NCI-H146 (cell line): ENCODE measurements at regions not wholly inside any gene's neighbourhood (a gene's known extent, or its start where the extent isn't known, plus 50 kb on each side); places are given as distances from the start of the nearest gene placed in this dataset.
A peak's percentile ranks its signal among the peaks of the same experiment; 100 is the strongest.

Experiments used
- DNase-seq: peaks from one replicate; lab custom pipeline; 2025; lab: John Stamatoyannopoulos, UW

- no peak for DNase-seq
Measured at GRCh38 chr20:50426866-50427718, 83.1 kb upstream of the PTPN1 start.

DNA sequence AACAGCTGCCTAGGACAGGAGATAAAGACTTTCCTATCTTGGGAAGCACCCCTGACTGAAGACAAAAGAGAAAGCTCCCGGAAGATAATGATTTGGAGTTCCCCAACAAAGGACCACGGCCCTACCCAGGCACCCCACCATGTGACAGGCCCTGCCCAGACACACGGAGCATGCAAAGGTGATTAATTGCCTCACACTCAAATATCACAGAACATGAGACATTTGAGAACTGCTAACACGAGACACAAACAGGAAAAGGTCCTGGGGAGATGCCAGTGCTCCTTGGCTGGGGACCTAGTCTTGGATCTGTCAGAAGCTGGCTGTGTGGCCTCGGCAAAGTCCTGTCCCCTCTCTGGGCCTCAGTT, 82.5 kb upstream of the PTPN1 start:
- no peak for DNase-seq

GRCh38 chr20:50428097-50428828, 81.9 kb upstream of the PTPN1 start:
- DNase-seq = no peak

DNA sequence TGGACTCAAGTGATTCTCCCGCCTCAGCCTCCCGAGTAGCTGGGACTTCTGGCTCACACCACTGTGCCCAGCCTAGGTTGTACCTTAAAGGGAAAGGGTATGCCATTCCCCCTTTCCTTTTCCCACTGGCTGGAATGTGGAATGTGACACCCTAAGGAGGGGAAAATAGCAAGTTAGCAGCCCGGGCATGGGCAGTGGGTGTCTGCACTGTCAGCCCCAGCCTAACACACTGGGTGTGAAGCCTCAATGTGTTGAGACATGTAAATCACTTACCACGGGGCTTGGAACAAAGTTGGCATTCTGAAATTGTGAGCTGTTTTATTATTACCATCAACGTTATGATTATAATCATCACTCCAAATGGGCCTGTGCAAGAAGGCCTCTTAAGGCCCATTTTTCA, 80.8 kb upstream of the PTPN1 start:
- DNase-seq = no peak

- no peak for DNase-seq
Measured at GRCh38 chr20:50431066-50431450, 79.1 kb upstream of the PTPN1 start.

DNA sequence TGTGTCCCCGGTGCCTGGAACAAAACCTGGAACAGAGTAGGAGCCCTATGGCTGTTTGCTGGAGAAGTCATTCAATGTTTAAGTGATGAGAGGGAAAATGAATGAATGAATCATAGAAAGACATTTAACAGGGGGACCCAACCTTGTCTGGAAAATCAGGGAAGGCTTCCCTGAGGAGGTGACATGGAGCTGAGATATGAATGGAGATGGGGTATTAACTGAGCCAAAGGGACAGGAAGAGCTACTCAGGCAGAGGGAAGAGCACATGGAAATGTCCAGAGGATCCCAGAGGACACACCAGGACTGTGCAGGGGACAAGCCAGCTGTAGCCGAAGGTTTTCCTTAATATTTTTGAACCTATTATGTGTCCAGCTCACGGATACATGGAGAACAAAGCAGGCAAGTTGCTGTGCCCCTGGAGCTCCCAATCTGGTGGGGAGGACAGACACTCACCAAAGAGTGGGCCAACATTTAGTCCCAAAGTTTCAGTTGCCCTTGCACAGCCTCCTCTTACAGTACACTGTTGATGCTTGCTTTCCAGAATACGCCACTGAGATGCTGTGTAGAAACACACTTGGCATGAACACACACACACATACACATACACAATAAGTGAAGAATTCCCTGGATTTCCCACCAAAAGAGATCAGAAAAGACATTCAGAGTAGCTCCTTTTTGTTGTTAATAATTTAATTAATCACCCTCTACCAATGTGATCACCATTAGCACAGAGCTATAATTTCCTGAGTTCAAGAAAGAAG, 77.0 kb upstream of the PTPN1 start:
- no peak for DNase-seq

DNA sequence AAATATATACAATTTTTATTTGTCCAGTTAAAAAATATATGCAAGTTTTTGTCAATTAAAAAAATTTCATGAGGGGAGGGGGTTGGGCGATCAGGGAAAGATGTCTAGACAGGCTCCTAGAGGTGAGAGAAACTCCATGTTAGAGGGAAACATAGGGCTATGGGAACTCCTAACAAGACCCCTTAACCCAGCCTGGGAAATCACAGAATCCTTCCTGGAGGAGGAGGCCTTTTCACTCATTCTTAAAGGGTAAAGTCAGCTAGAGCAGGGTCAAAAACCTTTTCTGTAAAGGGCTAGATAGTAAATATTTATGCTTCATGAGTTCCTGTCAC, 75.9 kb upstream of the PTPN1 start:
- no peak for DNase-seq

- DNase-seq = no peak
Measured at GRCh38 chr20:50434653-50435396, 75.4 kb upstream of the PTPN1 start.

GRCh38 chr20:50435397-50436051, 74.7 kb upstream of the PTPN1 start:
- DNase-seq = no peak

- no peak for DNase-seq
Measured at GRCh38 chr20:50436052-50436656, 74.0 kb upstream of the PTPN1 start.

DNA sequence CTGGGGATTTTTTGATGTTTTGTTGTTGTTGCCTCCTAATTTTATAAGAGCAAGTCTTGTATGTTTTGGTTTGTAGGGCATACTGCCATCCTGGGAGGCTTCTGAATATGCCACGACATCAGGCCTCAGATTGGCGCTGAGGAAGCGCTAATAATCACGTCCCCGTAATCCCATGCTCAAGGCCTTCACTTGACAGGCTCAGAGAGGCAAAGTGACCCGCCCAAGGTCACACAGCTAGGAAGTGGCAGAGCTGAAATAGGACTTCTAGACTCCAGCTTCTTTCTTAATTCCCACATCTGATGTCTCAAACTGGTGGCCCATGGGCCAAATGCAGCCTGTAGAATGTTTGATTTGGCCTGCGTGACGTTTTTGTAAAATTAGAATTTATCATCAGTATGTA, 73.5 kb upstream of the PTPN1 start:
- DNase-seq = no peak

DNA sequence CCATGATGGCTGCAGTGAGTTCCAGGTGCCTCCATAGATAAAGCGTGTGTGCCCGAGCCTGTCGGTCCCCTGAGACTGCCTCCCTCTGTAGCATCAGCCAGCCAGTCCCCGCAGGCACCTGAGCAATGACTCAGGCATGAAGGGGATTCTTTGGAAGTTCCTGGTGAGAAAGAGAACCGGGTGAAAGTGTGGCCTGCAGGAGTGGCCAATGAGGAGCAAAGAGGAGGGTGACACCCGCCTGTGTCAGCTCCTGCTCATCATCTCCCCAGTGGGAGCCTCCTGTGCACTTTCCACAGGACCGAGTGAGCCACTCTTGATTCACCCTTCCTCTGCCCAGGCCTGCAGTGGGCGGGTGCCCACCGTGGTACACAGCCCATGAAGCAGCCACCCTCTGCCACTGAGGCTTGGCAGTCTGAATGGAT, 71.2 kb upstream of the PTPN1 start:
- no peak for DNase-seq

DNA sequence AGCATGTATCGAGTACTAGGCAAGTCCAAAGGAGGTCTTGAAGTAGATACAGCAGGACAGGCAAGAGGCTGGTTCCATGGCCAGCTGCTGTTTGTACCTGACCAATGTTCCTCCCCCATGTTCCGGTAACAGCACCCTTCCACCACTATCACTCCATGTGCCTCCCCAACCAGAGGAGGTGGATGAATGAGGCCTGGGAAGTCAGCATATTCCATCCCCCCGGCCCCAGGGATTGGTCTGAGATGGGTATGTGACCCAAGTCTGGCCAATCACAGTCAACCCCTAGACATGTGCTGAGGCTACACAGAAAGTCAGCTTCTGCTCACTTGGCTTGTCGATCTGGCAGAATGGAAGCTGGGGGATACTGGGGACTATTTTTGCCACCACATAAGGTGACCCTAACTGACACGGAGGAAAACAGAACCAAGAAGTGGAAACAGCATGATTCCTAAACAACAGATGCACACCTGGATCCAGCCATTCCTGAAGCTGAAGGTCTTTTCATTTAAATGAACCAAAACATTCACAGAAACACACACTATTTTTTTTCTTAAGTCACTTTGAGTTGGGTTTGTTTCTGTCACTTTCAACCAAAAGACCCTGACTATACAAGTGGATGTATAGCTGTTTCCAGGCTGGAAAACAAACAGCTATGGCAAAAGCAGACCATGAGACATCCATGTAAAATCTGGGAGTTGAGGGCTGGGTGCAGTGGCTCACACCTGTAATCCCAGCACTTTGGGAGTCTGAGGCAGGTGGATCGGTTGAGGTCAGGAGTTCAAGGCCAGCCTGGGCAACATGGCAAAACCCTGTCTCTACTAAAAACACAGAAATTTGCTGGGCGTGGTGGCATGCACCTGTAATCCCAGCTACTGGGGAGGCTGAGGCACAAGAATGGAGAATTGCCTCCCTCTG, 70.4 kb upstream of the PTPN1 start:
- no peak for DNase-seq

- no peak for DNase-seq
Measured at GRCh38 chr20:50442512-50442911, 67.7 kb upstream of the PTPN1 start.

GRCh38 chr20:50445354-50446151, 64.6 kb upstream of the PTPN1 start:
- peak; percentile 66 for DNase-seq

- no peak for DNase-seq
Measured at GRCh38 chr20:50446351-50447101, 63.7 kb upstream of the PTPN1 start.

DNA sequence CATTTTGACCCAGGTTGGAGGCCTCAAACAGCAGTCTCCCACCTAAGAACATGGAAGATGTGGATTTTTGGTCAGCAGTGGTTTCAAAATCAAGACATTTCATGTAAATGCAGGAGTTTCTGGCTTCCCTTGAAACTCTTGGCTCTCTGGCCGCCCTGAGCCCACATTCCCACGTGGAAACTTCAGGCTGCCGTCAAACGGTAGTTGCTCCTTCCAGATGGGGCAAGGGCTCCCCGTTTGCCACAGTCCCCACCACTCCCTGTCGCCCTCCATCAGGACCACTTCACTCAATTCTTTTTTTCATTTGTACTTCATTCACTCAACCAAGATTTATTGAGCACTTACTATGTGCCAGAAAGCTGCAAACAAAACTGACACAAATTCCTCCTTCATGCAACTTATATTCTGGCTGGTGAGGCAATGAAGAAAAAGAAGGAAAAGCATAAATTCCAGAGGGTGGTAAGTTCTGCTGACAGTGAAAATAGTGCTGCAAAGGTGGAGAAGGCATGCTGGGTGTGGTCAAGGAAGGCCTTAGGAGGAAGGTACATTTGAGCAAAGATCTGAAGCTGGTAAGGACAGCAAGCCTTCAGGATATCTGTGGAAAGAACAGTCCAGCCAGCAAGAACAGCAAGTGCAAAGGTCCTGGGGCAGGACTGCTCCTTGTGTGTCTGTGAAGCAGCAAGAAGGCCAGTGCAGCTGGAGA, 62.9 kb upstream of the PTPN1 start:
- DNase-seq = no peak

GRCh38 chr20:50447817-50448216, 62.4 kb upstream of the PTPN1 start:
- DNase-seq = no peak
